HG03097 (cell line): ENCODE measurements at regions not wholly inside any gene's neighbourhood (a gene's known extent, or its start where the extent isn't known, plus 50 kb on each side); places are given as distances from the start of the nearest gene placed in this dataset.

ENCODE experiments used
- ATAC-seq: cut with Tn5 transposase; IDR thresholded peaks from one replicate; pipeline ENCODE4 v1.9.1; 2021; ENCODE audit not compliant: unreplicated experiment, low FRiP score

DNA sequence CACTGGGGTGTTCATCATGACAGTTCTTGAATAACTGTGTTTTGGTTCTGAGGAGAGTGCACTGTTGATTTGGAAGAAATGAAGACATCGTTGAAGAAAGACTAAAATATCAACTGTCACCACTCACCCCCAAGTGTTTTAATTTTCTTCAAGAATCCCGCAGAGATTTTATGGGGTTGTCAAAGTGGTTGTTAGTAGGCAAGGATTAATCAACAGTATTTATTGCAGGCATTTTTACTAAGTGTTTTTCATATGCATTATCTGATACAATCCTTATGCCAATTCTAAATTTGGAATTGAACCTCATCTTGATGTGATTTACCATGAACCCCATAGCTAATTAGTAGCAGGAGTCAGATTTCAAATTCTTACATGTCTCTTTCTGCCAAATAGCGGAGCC, 63.7 kb upstream of the OBI1 start:
- ATAC-seq: no peak

- no peak for ATAC-seq
Measured at GRCh38 chr13:78719367-78719766, 60.4 kb upstream of the OBI1 start.

- no peak for ATAC-seq
Measured at GRCh38 chr13:78714717-78715116, 55.8 kb upstream of the OBI1 start.

GRCh38 chr13:78712831-78713230, 53.9 kb upstream of the OBI1 start:
- ATAC-seq: no peak

DNA sequence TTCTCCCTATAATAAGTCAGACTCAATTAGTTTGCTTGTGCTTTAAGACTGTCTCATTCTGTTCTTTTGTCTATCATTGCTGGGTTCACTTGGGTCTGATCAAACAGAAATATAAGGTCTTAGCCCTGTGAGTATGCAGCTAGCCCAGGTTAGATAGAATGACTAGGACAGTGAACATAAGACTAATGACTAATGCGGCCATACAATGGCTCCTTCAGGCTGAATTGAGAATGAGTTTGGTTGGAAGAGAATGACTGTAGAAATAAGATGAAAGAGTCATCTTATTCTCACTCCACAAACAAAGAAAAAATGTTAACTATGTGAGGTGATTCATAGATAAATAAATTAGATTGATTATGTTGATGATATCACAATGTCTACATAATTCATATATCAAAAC, 50.1 kb upstream of the OBI1 start:
- no peak for ATAC-seq
